ENCODE measurements at regions not wholly inside any gene's neighbourhood (a gene's known extent, or its start where the extent isn't known, plus 50 kb on each side); places are given as distances from the start of the nearest gene placed in this dataset.

DNA sequence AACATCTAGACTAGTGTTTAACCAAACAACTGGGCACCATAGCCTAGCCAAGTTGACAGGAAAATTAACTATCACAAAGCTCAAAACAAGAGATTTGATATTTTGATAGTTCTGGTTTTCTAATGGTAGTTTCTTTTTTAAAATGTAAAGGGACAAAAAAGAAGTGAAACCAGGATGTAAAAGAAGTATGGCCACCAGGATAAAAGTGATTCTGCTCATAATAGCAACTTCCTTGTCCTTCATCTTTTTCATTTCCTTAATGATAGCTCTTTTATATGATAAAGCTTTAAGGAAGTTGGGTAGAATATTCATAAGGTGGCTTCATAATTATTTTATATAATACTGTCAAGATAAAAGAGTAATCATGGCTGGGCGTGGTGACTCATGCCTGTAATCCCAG, 139.1 kb downstream of the BASP1 start:
- no peak for TF ChIP-seq POLR2A (IDR thresholded peaks at IDR 0.05)
- TF ChIP-seq, protein P1, sequence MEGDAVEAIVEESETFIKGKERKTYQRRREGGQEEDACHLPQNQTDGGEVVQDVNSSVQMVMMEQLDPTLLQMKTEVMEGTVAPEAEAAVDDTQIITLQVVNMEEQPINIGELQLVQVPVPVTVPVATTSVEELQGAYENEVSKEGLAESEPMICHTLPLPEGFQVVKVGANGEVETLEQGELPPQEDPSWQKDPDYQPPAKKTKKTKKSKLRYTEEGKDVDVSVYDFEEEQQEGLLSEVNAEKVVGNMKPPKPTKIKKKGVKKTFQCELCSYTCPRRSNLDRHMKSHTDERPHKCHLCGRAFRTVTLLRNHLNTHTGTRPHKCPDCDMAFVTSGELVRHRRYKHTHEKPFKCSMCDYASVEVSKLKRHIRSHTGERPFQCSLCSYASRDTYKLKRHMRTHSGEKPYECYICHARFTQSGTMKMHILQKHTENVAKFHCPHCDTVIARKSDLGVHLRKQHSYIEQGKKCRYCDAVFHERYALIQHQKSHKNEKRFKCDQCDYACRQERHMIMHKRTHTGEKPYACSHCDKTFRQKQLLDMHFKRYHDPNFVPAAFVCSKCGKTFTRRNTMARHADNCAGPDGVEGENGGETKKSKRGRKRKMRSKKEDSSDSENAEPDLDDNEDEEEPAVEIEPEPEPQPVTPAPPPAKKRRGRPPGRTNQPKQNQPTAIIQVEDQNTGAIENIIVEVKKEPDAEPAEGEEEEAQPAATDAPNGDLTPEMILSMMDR (IDR thresholded peaks at IDR 0.05) = no peak
